ENCODE measurements at regions not wholly inside any gene's neighbourhood (a gene's known extent, or its start where the extent isn't known, plus 50 kb on each side); places are given as distances from the start of the nearest gene placed in this dataset.

GRCh38 chr10:78656417-78657162 lies 412.2 kb upstream of the ZMIZ1 start:
- ChIA-PET POLR2A (no interaction called here), CTCF (interaction anchor here (1.2 to 3.5 kb wide), 6 partner anchors 7 to 610 kb away, joined by 3 to 16 read pairs (median 11); no protein-coding TSS in a partner anchor)
- no peak for TF ChIP-seq CTCF (IDR thresholded peaks at IDR 0.05; ENCODE audit: control extremely low read depth, extremely low read depth, low read depth, missing control alignments)
- no peak for DNase-seq (ENCODE audit: extremely low spot score)

- DNase-seq (ENCODE audit: extremely low spot score) = peak; percentile 76
- POLR2A ChIA-PET = no interaction called here
- CTCF ChIA-PET = interaction anchor here (0.6 to 3.5 kb wide), 23 partner anchors 8 to 816 kb away, joined by 3 to 21 read pairs (median 4); no protein-coding TSS in a partner anchor
- peak; percentile 68 for TF ChIP-seq CTCF (IDR thresholded peaks at IDR 0.05; ENCODE audit: control extremely low read depth, extremely low read depth, low read depth, missing control alignments)
These were observed 411.5 kb upstream of the ZMIZ1 start for GRCh38 chr10:78657163-78657861.

GRCh38 chr10:78657862-78658165 lies 411.0 kb upstream of the ZMIZ1 start:
- DNase-seq (ENCODE audit: extremely low spot score) = no peak
- CTCF ChIA-PET = interaction anchor here (0.6 to 3.5 kb wide), 23 partner anchors 9 to 817 kb away, joined by 3 to 21 read pairs (median 4); no protein-coding TSS in a partner anchor
- POLR2A ChIA-PET = no interaction called here
- TF ChIP-seq CTCF (IDR thresholded peaks at IDR 0.05; ENCODE audit: control extremely low read depth, extremely low read depth, low read depth, missing control alignments) = no peak

- ChIA-PET POLR2A (no interaction called here), CTCF (interaction anchor here (1.1 to 3.5 kb wide), 16 partner anchors 10 to 812 kb away, joined by 3 to 21 read pairs (median 4); no protein-coding TSS in a partner anchor)
- DNase-seq (ENCODE audit: extremely low spot score) = peak; percentile 31
- TF ChIP-seq CTCF (IDR thresholded peaks at IDR 0.05; ENCODE audit: control extremely low read depth, extremely low read depth, low read depth, missing control alignments) = no peak
These were observed 409.8 kb upstream of the ZMIZ1 start for GRCh38 chr10:78658645-78659597.

GRCh38 chr10:78659598-78659967 lies 409.2 kb upstream of the ZMIZ1 start:
- no peak for DNase-seq (ENCODE audit: extremely low spot score)
- ChIA-PET CTCF (interaction anchor here (1.3 to 3.5 kb wide), 4 partner anchors 10 to 538 kb away, joined by 3 to 21 read pairs (median 10); no protein-coding TSS in a partner anchor), POLR2A (no interaction called here)
- TF ChIP-seq CTCF (IDR thresholded peaks at IDR 0.05; ENCODE audit: control extremely low read depth, extremely low read depth, low read depth, missing control alignments) = no peak

Data from GM10248 (cell line).